ENCODE measurements at regions not wholly inside any gene's neighbourhood (a gene's known extent, or its start where the extent isn't known, plus 50 kb on each side); places are given as distances from the start of the nearest gene placed in this dataset.
"Not testable (repeated sequence)": the region's sequence is repeated elsewhere in the genome, so short reads cannot be mapped to it uniquely, and the experiment has no call there.

DNA sequence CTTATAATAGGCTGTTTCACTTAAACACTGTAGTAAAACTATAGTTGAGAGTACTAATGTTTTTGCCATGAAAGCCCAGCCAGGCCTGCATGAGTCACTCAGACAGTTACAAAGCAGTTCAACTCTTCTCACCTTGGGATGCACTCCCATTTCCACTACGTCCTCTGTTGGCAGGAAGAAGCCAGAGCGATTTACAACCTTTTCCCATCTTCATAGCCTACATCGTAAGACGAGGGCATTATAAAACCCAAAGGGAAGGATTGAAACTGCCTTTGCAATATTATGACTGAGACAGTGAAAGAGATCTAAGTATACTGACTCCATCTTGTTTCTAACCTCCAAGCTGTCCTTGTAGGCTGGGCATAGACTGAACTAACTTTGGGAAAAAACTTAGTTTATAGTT lies 71.8 kb upstream of the CSF1 start:
- DNase-seq (ENCODE audit: extremely low read depth, insufficient read length), result no peak
- TF ChIP-seq, protein P1, sequence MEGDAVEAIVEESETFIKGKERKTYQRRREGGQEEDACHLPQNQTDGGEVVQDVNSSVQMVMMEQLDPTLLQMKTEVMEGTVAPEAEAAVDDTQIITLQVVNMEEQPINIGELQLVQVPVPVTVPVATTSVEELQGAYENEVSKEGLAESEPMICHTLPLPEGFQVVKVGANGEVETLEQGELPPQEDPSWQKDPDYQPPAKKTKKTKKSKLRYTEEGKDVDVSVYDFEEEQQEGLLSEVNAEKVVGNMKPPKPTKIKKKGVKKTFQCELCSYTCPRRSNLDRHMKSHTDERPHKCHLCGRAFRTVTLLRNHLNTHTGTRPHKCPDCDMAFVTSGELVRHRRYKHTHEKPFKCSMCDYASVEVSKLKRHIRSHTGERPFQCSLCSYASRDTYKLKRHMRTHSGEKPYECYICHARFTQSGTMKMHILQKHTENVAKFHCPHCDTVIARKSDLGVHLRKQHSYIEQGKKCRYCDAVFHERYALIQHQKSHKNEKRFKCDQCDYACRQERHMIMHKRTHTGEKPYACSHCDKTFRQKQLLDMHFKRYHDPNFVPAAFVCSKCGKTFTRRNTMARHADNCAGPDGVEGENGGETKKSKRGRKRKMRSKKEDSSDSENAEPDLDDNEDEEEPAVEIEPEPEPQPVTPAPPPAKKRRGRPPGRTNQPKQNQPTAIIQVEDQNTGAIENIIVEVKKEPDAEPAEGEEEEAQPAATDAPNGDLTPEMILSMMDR (IDR thresholded peaks at IDR 0.05; ENCODE audit: insufficient read depth, low read length, poor library complexity, severe bottlenecking), result no peak
- H3K27me3 ChIP-seq (replicated peaks; ENCODE audit: control insufficient read depth, insufficient read depth, low read length), result no peaks in the 10 kb centered on the region
- H3K36me3 ChIP-seq (ENCODE audit: control insufficient read depth, insufficient read depth, low read length), result no peaks in the 10 kb centered on the region
- no peak overlapping the region for H3K4me3 ChIP-seq (replicated peaks; ENCODE audit: low read depth, low read length)

- TF ChIP-seq, protein P1 (IDR thresholded peaks at IDR 0.05; ENCODE audit: insufficient read depth, low read length, poor library complexity, severe bottlenecking), result no peak
- Histone ChIP-seq H3K4me3 (replicated peaks; ENCODE audit: low read depth, low read length) (no peak overlapping the region), H3K27me3 (replicated peaks; ENCODE audit: control insufficient read depth, insufficient read depth, low read length) (no peaks in the 10 kb centered on the region), H3K36me3 (ENCODE audit: control insufficient read depth, insufficient read depth, low read length) (no peaks in the 10 kb centered on the region)
- DNase-seq (ENCODE audit: extremely low read depth, insufficient read length), result no peak
These were observed 72.6 kb upstream of the CSF1 start for GRCh38 chr1:109837852-109838570.

- not testable (repeated sequence) for H3K4me3 ChIP-seq (replicated peaks; ENCODE audit: low read depth, low read length); H3K36me3 ChIP-seq (ENCODE audit: control insufficient read depth, insufficient read depth, low read length); DNase-seq (ENCODE audit: extremely low read depth, insufficient read length); H3K27me3 ChIP-seq (replicated peaks; ENCODE audit: control insufficient read depth, insufficient read depth, low read length)
These were observed 71.9 kb upstream of the EPS8L3 start for GRCh38 chr1:109835645-109836044.

DNA sequence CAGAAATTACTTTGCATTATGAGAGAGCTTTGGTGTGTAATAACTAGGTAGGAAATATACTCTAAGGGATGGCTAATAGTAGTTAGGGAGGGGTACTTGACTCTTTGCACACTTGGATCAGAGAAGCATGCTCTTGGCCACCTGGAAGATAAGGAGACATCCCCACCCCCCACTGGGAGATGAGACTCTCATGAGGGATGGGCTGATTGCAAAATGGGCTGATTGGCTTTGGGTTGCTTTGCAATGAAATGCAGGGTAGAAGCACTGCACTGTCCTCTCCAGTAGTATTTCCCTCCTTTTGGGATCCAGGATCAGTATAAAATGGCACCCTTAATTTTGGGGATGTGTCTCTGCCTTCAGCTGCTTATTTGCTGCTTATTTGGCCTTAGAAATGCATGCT lies 71.2 kb upstream of the EPS8L3 start:
- Histone ChIP-seq H3K4me3 (replicated peaks; ENCODE audit: low read depth, low read length) (no peak overlapping the region), H3K36me3 (ENCODE audit: control insufficient read depth, insufficient read depth, low read length) (no peaks in the 10 kb centered on the region), H3K27me3 (replicated peaks; ENCODE audit: control insufficient read depth, insufficient read depth, low read length) (no peaks in the 10 kb centered on the region)
- TF ChIP-seq, protein P1 (IDR thresholded peaks at IDR 0.05; ENCODE audit: insufficient read depth, low read length, poor library complexity, severe bottlenecking), result no peak
- DNase-seq (ENCODE audit: extremely low read depth, insufficient read length), result no peak

- TF ChIP-seq, protein P1 (IDR thresholded peaks at IDR 0.05; ENCODE audit: insufficient read depth, low read length, poor library complexity, severe bottlenecking), result no peak
- Histone ChIP-seq H3K36me3 (ENCODE audit: control insufficient read depth, insufficient read depth, low read length) (no peaks in the 10 kb centered on the region), H3K4me3 (replicated peaks; ENCODE audit: low read depth, low read length) (no peak overlapping the region), H3K27me3 (replicated peaks; ENCODE audit: control insufficient read depth, insufficient read depth, low read length) (no peaks in the 10 kb centered on the region)
- DNase-seq (ENCODE audit: extremely low read depth, insufficient read length), result no peak
These were observed 69.2 kb upstream of the EPS8L3 start for GRCh38 chr1:109832945-109833344.

- Histone ChIP-seq H3K36me3 (ENCODE audit: control insufficient read depth, insufficient read depth, low read length) (no peaks in the 10 kb centered on the region), H3K27me3 (replicated peaks; ENCODE audit: control insufficient read depth, insufficient read depth, low read length) (no peaks in the 10 kb centered on the region), H3K4me3 (replicated peaks; ENCODE audit: low read depth, low read length) (no peak overlapping the region)
- TF ChIP-seq, protein P1 (IDR thresholded peaks at IDR 0.05; ENCODE audit: insufficient read depth, low read length, poor library complexity, severe bottlenecking), result no peak
- DNase-seq (ENCODE audit: extremely low read depth, insufficient read length), result no peak
These were observed 65.2 kb upstream of the EPS8L3 start for GRCh38 chr1:109828756-109829505.
